ENCODE measurements at regions not wholly inside any gene's neighbourhood (a gene's known extent, or its start where the extent isn't known, plus 50 kb on each side); places are given as distances from the start of the nearest gene placed in this dataset.
A peak's percentile ranks its signal among the peaks of the same experiment; 100 is the strongest.

GRCh38 chr20:22385602-22386305 is 198.6 kb downstream of the FOXA2 start:
- DNase-seq (ENCODE audit: low read depth) = no peak

DNA sequence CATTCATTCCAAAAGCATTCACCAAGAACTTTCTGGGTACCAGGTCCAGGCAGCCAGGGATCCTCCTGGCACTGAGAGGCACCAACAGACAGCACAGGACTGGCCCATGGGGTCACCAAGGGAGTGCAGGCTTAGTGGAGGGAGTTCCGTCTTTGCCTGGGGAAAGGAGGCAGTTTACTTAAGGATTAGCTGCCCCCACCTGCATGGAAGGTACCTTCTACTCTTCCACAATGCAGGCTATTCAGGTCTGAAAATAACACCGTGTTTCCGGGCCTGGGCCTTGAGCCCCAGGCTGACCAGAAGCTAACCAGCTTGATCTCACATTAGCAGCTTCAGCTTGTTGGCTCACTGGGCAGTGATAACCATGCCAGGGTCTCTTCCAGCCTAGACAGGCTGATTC is 199.4 kb downstream of the FOXA2 start:
- TF ChIP-seq, protein P1, sequence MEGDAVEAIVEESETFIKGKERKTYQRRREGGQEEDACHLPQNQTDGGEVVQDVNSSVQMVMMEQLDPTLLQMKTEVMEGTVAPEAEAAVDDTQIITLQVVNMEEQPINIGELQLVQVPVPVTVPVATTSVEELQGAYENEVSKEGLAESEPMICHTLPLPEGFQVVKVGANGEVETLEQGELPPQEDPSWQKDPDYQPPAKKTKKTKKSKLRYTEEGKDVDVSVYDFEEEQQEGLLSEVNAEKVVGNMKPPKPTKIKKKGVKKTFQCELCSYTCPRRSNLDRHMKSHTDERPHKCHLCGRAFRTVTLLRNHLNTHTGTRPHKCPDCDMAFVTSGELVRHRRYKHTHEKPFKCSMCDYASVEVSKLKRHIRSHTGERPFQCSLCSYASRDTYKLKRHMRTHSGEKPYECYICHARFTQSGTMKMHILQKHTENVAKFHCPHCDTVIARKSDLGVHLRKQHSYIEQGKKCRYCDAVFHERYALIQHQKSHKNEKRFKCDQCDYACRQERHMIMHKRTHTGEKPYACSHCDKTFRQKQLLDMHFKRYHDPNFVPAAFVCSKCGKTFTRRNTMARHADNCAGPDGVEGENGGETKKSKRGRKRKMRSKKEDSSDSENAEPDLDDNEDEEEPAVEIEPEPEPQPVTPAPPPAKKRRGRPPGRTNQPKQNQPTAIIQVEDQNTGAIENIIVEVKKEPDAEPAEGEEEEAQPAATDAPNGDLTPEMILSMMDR (IDR thresholded peaks at IDR 0.05; ENCODE audit: insufficient read depth, low read length, poor library complexity, severe bottlenecking) = no peak
- no peaks in the 10 kb centered on the region for H3K27me3 ChIP-seq (ENCODE audit: control insufficient read depth, insufficient read depth, low read length)
- H3K36me3 ChIP-seq (ENCODE audit: control insufficient read depth, insufficient read depth, low read length) = no peaks in the 10 kb centered on the region
- no peak overlapping the region for H3K4me3 ChIP-seq (ENCODE audit: low read depth, low read length)
- no peak for DNase-seq (ENCODE audit: low read depth)

More at GRCh38 chr20:22385602-22386305, 198.6 kb downstream of the FOXA2 start:
- no peaks in the 10 kb centered on the region for H3K36me3 ChIP-seq (ENCODE audit: control insufficient read depth, insufficient read depth, low read length)
- TF ChIP-seq, protein P1 (IDR thresholded peaks at IDR 0.05; ENCODE audit: insufficient read depth, low read length, poor library complexity, severe bottlenecking) = peak; percentile 57
- no peak overlapping the region for H3K4me3 ChIP-seq (ENCODE audit: low read depth, low read length)
- no peaks in the 10 kb centered on the region for H3K27me3 ChIP-seq (ENCODE audit: control insufficient read depth, insufficient read depth, low read length)

DNA sequence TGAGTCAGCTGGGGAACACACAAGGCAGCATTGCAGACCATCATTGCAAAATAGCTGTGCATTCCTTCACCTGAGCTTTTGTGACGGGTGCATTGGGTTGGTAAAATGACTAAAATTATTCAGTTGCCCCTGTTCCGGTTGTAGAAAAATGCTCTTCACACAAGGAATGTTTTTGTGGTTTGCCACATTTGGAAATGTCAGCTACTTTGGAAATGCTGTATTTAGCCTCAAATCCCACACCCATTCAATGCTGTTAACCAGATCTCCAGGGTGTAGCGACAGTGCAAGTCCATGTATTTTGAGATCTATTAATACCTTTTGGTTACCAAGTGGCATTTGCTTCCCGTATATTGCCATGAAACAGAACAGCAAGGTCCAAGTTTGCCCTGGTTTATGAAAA is 201.2 kb downstream of the FOXA2 start:
- TF ChIP-seq, protein P1 (IDR thresholded peaks at IDR 0.05; ENCODE audit: insufficient read depth, low read length, poor library complexity, severe bottlenecking) = no peak
- Histone ChIP-seq H3K4me3 (ENCODE audit: low read depth, low read length) (no peak overlapping the region), H3K36me3 (ENCODE audit: control insufficient read depth, insufficient read depth, low read length) (no peaks in the 10 kb centered on the region), H3K27me3 (ENCODE audit: control insufficient read depth, insufficient read depth, low read length) (no peaks in the 10 kb centered on the region)
- DNase-seq (ENCODE audit: low read depth) = peak; percentile 32

DNA sequence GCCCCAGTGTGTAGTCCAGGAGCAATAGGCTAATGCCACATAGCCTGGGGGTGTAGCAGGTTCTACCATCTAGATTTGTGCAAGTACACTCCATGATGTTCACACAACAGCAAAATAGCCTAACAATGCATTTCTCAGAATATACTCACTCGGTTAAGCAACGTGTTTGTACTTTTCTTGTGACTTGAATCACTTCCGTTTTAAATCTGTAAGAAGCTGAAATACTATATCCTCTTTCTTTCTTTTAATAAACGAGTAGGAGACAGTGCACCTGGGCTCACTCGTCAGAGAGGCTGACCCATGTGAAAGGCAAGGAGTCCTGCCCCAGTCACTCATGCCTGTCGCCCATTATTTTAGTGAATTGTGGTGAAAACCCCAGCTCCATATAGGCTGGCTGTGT is 201.6 kb downstream of the FOXA2 start:
- TF ChIP-seq, protein P1 (IDR thresholded peaks at IDR 0.05; ENCODE audit: insufficient read depth, low read length, poor library complexity, severe bottlenecking) = no peak
- no peak overlapping the region for H3K4me3 ChIP-seq (ENCODE audit: low read depth, low read length)
- no peaks in the 10 kb centered on the region for H3K27me3 ChIP-seq (ENCODE audit: control insufficient read depth, insufficient read depth, low read length)
- H3K36me3 ChIP-seq (ENCODE audit: control insufficient read depth, insufficient read depth, low read length) = no peaks in the 10 kb centered on the region
- no peak for DNase-seq (ENCODE audit: low read depth)

DNA sequence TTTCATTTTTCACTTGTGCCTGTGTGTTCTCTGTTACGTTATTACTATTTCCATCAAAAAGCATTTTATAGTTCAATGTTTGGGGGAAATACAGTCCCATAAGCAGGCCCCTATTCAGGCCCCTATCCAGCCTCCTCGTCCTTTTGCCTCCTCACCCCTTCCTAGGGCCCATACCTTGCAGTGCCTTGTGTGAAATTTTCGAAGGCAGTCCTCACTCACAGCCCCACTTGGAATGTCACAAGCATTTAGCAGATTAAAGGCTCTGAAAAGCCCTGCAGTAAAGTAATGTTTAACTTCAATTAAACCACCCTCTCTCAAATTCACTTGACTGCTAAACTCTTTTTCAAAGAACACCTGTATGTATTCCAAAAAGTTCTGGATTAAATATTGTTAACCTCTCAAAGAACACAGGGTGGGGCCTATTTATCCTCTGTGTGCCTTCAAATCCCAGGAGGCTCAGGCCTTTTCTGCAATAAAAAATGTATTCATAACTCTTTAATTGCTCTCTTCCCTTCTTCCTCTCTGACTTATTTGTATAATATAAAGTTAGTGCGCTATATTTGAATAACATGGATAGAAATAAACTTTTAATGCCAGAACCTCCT is 202.5 kb downstream of the FOXA2 start:
- TF ChIP-seq, protein P1 (IDR thresholded peaks at IDR 0.05; ENCODE audit: insufficient read depth, low read length, poor library complexity, severe bottlenecking) = no peak
- Histone ChIP-seq H3K4me3 (ENCODE audit: low read depth, low read length) (no peak overlapping the region), H3K36me3 (ENCODE audit: control insufficient read depth, insufficient read depth, low read length) (no peaks in the 10 kb centered on the region), H3K27me3 (ENCODE audit: control insufficient read depth, insufficient read depth, low read length) (no peaks in the 10 kb centered on the region)
- no peak for DNase-seq (ENCODE audit: low read depth)

All from kidney epithelial cell (primary cell).